Tibial artery (tissue), 4 donors: ENCODE measurements at regions not wholly inside any gene's neighbourhood (a gene's known extent, or its start where the extent isn't known, plus 50 kb on each side); places are given as distances from the start of the nearest gene placed in this dataset.

Experiments used
- DNase-seq, 2 donors: peaks; one replicate each; pipeline ENCODE4 v3.0.0-alpha.2; 2019
- H3K27ac ChIP-seq, 2 donors: fragments of 200-600 bp; sonication (generic) in 1 of 2; 1 replicate in 1 of 2; 2 replicates in 1 of 2; pipeline ENCODE4 v1.5.1; 2018 to 2019; ENCODE audit warnings: mild to moderate bottlenecking in 1 of 2
- H3K27me3 ChIP-seq, 2 donors: fragments of 200-600 bp; sonication (generic) in 1 of 2; one replicate each; pipeline versions ENCODE4 v1.5.1 to v1.6.0; 2016 to 2019
- H3K36me3 ChIP-seq, 3 donors: fragments of 200-600 bp; sonication (generic) in 2 of 3; one replicate each; pipeline ENCODE4 v1.5.1; 2016 to 2019; ENCODE audit warnings: mild to moderate bottlenecking in 2 of 3
- H3K4me1 ChIP-seq, 4 donors: fragments of 200-600 bp; sonication (generic) in 2 of 4; 1 replicate in 3 of 4; 2 replicates in 1 of 4; pipeline ENCODE4 v1.5.1; 2016 to 2019
- H3K4me3 ChIP-seq, 2 donors: fragments of 200-600 bp; sonication (generic) in 1 of 2; 1 replicate in 1 of 2; 2 replicates in 1 of 2; pipeline ENCODE4 v1.5.1; 2018 to 2019; ENCODE audit warnings: mild to moderate bottlenecking in 2 of 2
- H3K9me3 ChIP-seq, 3 donors: fragments of 200-600 bp; sonication (generic) in 1 of 3; one replicate each; pipeline ENCODE4 v1.5.1; 2016 to 2019
- intact Hi-C: fragments of 100-400 bp; cut with DNase I; formaldehyde crosslinking; loops from one replicate; pipeline ENCODE4 v1.15.0; 2023; ENCODE audit warnings: low total_unique reads
- TF ChIP-seq, protein P1 (sequence below), 2 experiments: fragments of 200-600 bp in 1 of 2; fragments of 450-650 bp in 1 of 2; IDR thresholded peaks; one replicate each; pipeline ENCODE4 v1.5.1; 2017 to 2019; ENCODE audit warnings: antibody characterized with exemption in 2 of 2, mild to moderate bottlenecking in 1 of 2, moderate library complexity in 1 of 2

DNA sequence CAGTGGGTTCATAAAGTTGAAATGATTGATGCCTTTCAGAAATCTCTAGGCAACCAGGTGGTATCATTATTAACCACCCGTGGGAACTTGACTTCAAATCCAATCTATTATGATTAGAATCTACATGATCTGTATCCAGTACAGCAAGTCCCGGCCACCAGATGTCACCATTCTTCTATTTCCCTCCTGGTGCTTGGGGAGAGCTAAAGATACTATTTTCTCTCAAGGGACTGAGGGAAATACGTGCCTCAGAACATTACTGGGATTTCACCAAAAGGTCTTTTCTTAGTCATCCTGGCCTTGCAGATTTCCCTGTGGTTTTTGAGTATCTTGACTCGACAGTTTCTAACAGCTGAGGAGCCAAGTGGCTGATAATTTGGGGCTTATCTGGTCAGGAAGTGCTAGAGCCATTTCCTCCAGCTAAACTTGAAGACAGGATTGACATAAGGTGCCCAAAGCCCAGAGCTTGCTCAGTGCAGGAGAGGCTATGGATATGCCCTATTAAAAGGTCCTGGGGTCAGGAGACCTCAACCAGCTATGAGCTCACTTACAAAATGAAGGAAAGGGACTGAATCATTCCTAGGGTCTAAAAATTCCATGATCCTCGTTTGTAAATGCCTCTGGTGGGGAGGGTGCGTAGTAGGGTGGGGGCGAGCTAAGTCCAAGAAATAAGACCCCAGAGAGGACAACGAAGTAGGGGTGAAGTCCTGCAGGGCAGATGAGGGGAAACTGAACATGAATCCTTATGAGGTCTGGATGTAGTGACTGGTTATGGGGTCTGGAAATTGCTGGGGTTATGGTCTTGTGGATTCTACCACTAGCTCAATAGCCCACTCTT lies 135.4 kb upstream of the MGAT5 start:
- Histone ChIP-seq H3K4me1 (peaks cover 0 to 34% (median 20%) of the 10 kb centered on the region in 4 donors), H3K27me3 (no peaks in the 10 kb centered on the region), H3K4me3 (no peak overlapping the region), H3K9me3 (no peaks in the 10 kb centered on the region), H3K27ac (peak overlapping the region; percentile 93 to 95), H3K36me3 (no peaks in the 10 kb centered on the region)
- intact Hi-C loops = loop anchor here (5.0 kb wide), 1 partner anchor 294 kb away; no protein-coding TSS in a partner anchor
- TF ChIP-seq, protein P1, sequence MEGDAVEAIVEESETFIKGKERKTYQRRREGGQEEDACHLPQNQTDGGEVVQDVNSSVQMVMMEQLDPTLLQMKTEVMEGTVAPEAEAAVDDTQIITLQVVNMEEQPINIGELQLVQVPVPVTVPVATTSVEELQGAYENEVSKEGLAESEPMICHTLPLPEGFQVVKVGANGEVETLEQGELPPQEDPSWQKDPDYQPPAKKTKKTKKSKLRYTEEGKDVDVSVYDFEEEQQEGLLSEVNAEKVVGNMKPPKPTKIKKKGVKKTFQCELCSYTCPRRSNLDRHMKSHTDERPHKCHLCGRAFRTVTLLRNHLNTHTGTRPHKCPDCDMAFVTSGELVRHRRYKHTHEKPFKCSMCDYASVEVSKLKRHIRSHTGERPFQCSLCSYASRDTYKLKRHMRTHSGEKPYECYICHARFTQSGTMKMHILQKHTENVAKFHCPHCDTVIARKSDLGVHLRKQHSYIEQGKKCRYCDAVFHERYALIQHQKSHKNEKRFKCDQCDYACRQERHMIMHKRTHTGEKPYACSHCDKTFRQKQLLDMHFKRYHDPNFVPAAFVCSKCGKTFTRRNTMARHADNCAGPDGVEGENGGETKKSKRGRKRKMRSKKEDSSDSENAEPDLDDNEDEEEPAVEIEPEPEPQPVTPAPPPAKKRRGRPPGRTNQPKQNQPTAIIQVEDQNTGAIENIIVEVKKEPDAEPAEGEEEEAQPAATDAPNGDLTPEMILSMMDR (IDR thresholded peaks at IDR 0.05) = peak; percentile 77 to 92
- DNase-seq = peak; percentile 91 to 96

DNA sequence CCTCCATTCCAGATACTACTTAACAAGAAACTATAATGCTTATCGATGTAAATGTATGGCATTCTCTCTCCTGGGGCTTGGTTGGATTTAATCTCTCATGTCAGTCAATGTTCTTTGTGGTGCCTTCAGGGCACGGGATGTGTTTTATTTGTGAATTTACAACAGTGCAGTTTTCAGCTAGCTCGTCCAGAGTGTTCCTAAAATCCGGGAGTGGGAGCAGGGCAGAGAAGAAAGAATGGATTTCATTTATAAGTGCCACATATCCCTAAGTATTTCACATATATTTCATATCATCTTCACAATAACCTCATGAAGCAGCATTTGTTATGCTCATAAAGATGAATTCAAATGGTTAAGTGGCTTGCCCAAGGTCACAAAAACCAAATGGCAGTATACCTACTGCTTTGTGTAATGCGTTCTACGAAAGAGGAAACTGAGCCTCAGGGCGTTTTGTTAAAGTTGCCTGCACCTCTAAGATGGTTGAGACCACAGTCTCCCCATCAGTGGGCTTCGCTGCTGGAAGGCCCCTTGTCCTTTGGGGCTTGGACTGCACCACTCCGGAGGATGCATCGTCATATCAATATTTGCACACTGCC lies 134.7 kb upstream of the MGAT5 start:
- Histone ChIP-seq H3K36me3 (no peaks in the 10 kb centered on the region), H3K27me3 (no peaks in the 10 kb centered on the region), H3K4me3 (peak overlapping the region; percentile 79 to 91), H3K4me1 (peaks cover 0 to 39% (median 22%) of the 10 kb centered on the region in 4 donors), H3K27ac (peak overlapping the region; percentile 93 to 95), H3K9me3 (no peaks in the 10 kb centered on the region)
- intact Hi-C loops = loop anchor here (5.0 kb wide), 1 partner anchor 293 kb away; no protein-coding TSS in a partner anchor
- TF ChIP-seq, protein P1 (IDR thresholded peaks at IDR 0.05) = no peak
- no peak for DNase-seq

DNA sequence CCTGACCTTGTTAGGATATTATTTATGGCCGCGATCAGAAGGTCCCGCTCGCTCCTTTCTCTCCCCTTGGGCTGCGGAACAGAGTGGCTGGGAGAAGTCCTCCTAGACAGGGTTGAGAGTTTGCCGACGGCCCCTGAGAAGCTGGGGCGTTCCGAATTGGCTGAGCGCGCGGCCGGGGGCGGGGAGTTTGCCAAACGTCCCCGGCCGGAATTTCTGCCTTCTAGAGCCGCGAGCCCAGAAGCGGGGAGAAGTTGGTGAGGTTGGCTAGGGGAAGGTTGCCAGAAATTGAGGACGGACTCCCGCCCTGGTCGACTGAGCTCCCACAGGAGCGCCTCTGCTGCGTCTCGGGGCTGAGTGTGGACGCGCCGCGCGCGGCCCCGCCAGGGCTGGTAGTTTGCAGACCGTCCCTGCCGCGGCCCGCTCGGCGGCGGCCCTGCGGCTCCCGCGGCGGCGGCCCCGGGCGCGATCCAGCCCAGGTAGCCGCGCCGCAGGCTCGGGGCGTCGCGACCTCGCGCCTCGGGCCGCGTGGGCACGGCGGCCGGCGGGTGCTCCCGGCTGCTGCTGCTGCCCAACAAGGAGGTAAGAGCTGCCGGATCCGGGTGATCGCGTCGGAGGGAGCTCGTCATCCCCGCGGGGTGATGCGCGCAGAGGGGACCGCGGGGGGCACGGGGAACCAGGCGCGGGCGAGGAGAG lies 134.0 kb upstream of the MGAT5 start:
- Histone ChIP-seq H3K9me3 (no peaks in the 10 kb centered on the region), H3K4me1 (peaks cover 0 to 45% (median 25%) of the 10 kb centered on the region in 4 donors), H3K27ac (peak overlapping the region; percentile 93 to 95), H3K27me3 (no peaks in the 10 kb centered on the region), H3K4me3 (peak overlapping the region; percentile 79 to 91), H3K36me3 (no peaks in the 10 kb centered on the region)
- intact Hi-C loops = loop anchor here (5.0 to 10.0 kb wide), 2 partner anchors 65 to 292 kb away; no protein-coding TSS in a partner anchor
- TF ChIP-seq, protein P1 (IDR thresholded peaks at IDR 0.05) = no peak
- DNase-seq = peak; percentile 87 to 95

DNA sequence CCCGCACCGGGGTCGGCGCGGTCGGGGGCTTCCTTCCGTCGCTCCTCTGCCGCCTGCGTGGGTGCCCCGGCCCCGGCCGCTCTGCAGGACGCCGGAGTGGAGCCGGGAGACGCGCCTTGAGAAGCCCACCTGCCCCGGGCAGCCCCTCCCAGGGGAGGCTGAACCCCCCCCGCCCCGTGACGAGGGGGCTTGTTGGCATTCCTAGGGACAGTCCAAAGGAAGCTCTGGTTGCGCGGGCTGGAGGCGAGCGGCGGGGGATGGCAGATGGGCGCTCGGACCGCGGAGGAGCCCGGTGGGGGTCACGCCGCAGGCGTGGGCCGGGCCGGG lies 133.5 kb upstream of the MGAT5 start:
- H3K27ac ChIP-seq = peak overlapping the region; percentile 93 to 95
- no peaks in the 10 kb centered on the region for H3K27me3 ChIP-seq
- TF ChIP-seq, protein P1 (IDR thresholded peaks at IDR 0.05) = no peak
- H3K9me3 ChIP-seq = no peaks in the 10 kb centered on the region
- peak overlapping the region; percentile 79 to 91 for H3K4me3 ChIP-seq
- no peaks in the 10 kb centered on the region for H3K36me3 ChIP-seq
- H3K4me1 ChIP-seq = peaks cover 0 to 45% (median 25%) of the 10 kb centered on the region in 4 donors
- DNase-seq = peak in 1 of 2 donors; percentile 69
- intact Hi-C loops = loop anchor here (10.0 kb wide), 1 partner anchor 64 kb away; no protein-coding TSS in a partner anchor
